Breast epithelium (tissue), 3 donors: ENCODE measurements at regions not wholly inside any gene's neighbourhood (a gene's known extent, or its start where the extent isn't known, plus 50 kb on each side); places are given as distances from the start of the nearest gene placed in this dataset.

Experiments used
- CTCF ChIP-seq, 3 donors: fragments of 450-650 bp; IDR thresholded peaks; one replicate each; pipeline ENCODE4 v1.5.1; 2016 to 2017; ENCODE audit warnings: antibody characterized with exemption in 3 of 3, mild to moderate bottlenecking in 3 of 3, moderate library complexity in 3 of 3
- POLR2A ChIP-seq: fragments of 450-650 bp; IDR thresholded peaks from one replicate; pipeline ENCODE4 v1.6.1; 2016; ENCODE audit warnings: antibody characterized with exemption, mild to moderate bottlenecking, moderate library complexity

GRCh38 chr19:30807278-30807677 lies 435.1 kb downstream of the ZNF536 start:
- TF ChIP-seq CTCF (IDR thresholded peaks at IDR 0.05) = no peak
- TF ChIP-seq POLR2A = no peak
